22Rv1 (cell line): ENCODE measurements at regions not wholly inside any gene's neighbourhood (a gene's known extent, or its start where the extent isn't known, plus 50 kb on each side); places are given as distances from the start of the nearest gene placed in this dataset.

Experiments used
- H3K27ac ChIP-seq: fragments of 450-650 bp; 2 replicates; pipeline ENCODE4 v1.5.1; 2017
- ZFX ChIP-seq: fragments of 450-650 bp; IDR thresholded peaks from 2 replicates; pipeline ENCODE4 v1.6.1; 2017; ENCODE audit warnings: antibody characterized with exemption, borderline replicate concordance
- TF ChIP-seq, protein P1 (sequence below): fragments of 450-650 bp; IDR thresholded peaks from 2 replicates; pipeline ENCODE4 v1.5.1; 2017; ENCODE audit warnings: mild to moderate bottlenecking

DNA sequence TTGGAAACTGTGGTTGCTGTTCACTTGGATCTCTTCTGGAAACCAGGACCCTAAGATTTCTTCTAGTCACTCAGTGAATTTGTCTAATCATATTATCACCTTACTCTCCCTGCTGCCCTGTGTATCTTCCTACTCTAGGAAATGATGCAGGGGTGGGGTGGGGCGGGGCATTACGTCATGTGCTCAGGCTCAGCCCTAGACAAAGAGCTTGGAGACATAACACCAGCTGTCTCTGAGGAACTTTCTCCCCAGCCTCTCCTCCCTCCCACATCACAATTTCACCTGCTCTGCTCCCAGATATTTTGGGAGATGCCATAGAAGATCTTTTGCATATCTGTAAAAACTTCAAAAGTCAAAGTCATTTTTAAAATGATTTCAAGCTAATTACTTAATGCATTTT, 470.4 kb downstream of the ZSWIM6 start:
- TF ChIP-seq ZFX = no peak
- TF ChIP-seq, protein P1, sequence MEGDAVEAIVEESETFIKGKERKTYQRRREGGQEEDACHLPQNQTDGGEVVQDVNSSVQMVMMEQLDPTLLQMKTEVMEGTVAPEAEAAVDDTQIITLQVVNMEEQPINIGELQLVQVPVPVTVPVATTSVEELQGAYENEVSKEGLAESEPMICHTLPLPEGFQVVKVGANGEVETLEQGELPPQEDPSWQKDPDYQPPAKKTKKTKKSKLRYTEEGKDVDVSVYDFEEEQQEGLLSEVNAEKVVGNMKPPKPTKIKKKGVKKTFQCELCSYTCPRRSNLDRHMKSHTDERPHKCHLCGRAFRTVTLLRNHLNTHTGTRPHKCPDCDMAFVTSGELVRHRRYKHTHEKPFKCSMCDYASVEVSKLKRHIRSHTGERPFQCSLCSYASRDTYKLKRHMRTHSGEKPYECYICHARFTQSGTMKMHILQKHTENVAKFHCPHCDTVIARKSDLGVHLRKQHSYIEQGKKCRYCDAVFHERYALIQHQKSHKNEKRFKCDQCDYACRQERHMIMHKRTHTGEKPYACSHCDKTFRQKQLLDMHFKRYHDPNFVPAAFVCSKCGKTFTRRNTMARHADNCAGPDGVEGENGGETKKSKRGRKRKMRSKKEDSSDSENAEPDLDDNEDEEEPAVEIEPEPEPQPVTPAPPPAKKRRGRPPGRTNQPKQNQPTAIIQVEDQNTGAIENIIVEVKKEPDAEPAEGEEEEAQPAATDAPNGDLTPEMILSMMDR = no peak
- no peak overlapping the region for H3K27ac ChIP-seq

DNA sequence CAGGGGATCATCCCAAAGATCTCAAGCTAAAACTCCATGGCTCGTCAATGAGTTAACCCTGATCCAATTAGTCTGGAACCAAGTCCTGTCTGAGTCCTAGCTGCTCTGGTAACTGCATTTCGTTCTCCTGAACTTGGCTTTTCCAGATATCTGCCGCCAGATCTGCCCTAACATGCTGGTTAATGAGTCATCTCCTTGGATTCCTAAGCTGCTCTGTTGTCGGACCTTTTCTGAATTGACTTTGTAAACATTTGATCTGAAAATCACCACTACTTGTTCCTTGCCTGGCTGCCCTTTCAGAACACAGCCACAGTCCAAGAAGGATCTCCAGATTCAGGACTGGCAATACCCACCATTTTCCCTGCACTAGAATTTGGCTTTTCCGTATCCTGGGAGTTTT, 473.0 kb downstream of the ZSWIM6 start:
- no peak for TF ChIP-seq ZFX
- TF ChIP-seq, protein P1 = no peak

GRCh38 chr5:61806491-61807020, 474.5 kb downstream of the ZSWIM6 start:
- no peak overlapping the region for H3K27ac ChIP-seq
- no peak for TF ChIP-seq ZFX
- TF ChIP-seq, protein P1 = no peak

More for the DNA sequence above, 473.0 kb downstream of the ZSWIM6 start:
- H3K27ac ChIP-seq = no peak overlapping the region

DNA sequence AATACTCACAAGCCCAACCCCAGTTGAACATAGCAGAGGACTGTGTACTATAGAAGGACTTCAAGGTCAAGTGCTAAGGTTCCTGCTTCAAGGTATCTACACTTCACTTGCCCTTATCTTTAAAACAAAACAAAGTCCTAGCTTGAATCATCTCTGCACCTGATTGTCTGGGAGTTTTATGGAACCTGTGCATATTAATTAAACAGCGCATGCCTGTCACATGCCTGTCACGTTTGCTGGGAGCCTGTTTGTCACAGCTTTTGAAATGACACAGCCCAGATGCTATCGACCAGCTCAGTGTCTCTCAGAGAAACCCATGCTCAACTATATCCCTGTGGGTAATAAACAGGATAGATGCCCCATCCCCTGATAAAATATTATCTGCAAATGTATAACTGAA, 476.0 kb downstream of the ZSWIM6 start:
- TF ChIP-seq, protein P1 = no peak
- no peak for TF ChIP-seq ZFX

GRCh38 chr5:61808909-61809308, 476.9 kb downstream of the ZSWIM6 start:
- TF ChIP-seq, protein P1 = no peak
- TF ChIP-seq ZFX = no peak
- no peak overlapping the region for H3K27ac ChIP-seq

More for the DNA sequence above, 476.0 kb downstream of the ZSWIM6 start:
- no peak overlapping the region for H3K27ac ChIP-seq

DNA sequence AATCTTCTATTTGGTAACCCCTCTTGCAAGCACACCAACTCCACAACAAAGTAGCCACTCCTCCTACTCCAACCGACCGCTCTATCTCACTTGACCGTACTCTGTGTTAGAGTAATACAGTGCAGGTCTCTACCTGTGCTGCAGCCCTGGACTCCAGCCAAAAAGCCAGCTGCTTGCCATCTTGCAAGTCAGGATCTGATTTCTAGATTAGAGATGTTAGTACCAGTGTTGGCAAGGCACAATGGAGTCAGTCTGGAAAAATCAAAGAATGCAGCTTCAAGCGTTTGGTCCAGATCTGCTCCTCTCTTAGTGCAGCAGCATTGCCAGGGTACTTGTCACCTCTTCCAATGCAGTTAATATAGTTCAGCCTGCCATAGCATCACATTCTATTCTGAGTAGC, 477.6 kb downstream of the ZSWIM6 start:
- TF ChIP-seq, protein P1 = no peak
- TF ChIP-seq ZFX = no peak

GRCh38 chr5:61811052-61811451, 479.0 kb downstream of the ZSWIM6 start:
- no peak overlapping the region for H3K27ac ChIP-seq
- no peak for TF ChIP-seq ZFX
- TF ChIP-seq, protein P1 = no peak

More for the DNA sequence above, 477.6 kb downstream of the ZSWIM6 start:
- H3K27ac ChIP-seq = no peak overlapping the region
